ENCODE measurements at regions not wholly inside any gene's neighbourhood (a gene's known extent, or its start where the extent isn't known, plus 50 kb on each side); places are given as distances from the start of the nearest gene placed in this dataset.

- peak; percentile 37 for TF ChIP-seq CTCF (IDR thresholded peaks at IDR 0.05)
- Mint-ChIP-seq H3K4me1 (ENCODE audit: low read depth) (peaks cover 17% of the 10 kb centered on the region), H3K27ac (ENCODE audit: unreplicated experiment) (peak overlapping the region; percentile 29), H3K9me3 (ENCODE audit: low read depth) (no peaks in the 10 kb centered on the region), H3K4me3 (ENCODE audit: unreplicated experiment) (no peak overlapping the region), H3K27me3 (ENCODE audit: low read depth) (no peaks in the 10 kb centered on the region), H3K36me3 (ENCODE audit: low read depth) (no peaks in the 10 kb centered on the region)
- DNase-seq (ENCODE audit: low spot score) = peak; percentile 73
These were observed 210.0 kb upstream of the GSE1 start for GRCh38 chr16:85402910-85403692.

- DNase-seq (ENCODE audit: low spot score) = no peak
- TF ChIP-seq CTCF (IDR thresholded peaks at IDR 0.05) = no peak
- H3K9me3 Mint-ChIP-seq (ENCODE audit: low read depth) = no peaks in the 10 kb centered on the region
- H3K4me1 Mint-ChIP-seq (ENCODE audit: low read depth) = peaks cover 17% of the 10 kb centered on the region
- peak overlapping the region; percentile 29 for H3K27ac Mint-ChIP-seq (ENCODE audit: unreplicated experiment)
- H3K36me3 Mint-ChIP-seq (ENCODE audit: low read depth) = no peaks in the 10 kb centered on the region
- H3K4me3 Mint-ChIP-seq (ENCODE audit: unreplicated experiment) = no peak overlapping the region
- no peaks in the 10 kb centered on the region for H3K27me3 Mint-ChIP-seq (ENCODE audit: low read depth)
These were observed 209.4 kb upstream of the GSE1 start for GRCh38 chr16:85403693-85404092.

DNA sequence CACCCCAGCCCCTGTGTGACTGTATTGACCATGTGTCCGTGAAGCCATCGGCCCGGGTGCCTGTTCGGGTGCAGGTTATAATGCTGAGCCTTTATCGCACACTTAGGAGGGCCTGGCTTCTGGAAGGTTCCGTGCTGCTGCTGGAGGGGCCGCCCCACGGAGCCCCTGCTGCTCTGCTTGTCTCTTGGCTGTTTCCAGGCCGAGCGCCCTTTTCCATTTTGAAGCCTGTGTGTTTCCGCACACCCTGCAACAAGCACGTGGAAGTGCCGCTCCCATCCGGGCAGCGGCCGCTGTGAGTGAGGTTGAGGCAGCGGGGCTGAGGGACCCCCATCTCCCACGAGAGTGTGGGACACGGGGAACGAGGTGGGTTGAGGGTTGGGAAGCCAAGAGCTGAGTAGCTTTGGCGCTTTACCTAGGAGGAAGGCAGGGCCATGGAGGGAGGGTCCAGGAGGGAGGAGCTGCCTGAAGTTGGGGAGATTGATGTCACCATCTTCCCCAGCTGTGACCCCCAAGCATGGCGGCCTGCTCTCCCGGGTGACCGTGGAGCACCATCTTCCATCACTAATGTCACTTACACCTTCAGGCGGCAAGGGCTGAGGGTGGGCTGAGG lies 200.1 kb upstream of the GSE1 start:
- no peak overlapping the region for H3K27ac Mint-ChIP-seq (ENCODE audit: unreplicated experiment)
- H3K36me3 Mint-ChIP-seq (ENCODE audit: low read depth) = no peaks in the 10 kb centered on the region
- peak; percentile 84 for DNase-seq (ENCODE audit: low spot score)
- no peak for TF ChIP-seq CTCF (IDR thresholded peaks at IDR 0.05)
- H3K9me3 Mint-ChIP-seq (ENCODE audit: low read depth) = no peaks in the 10 kb centered on the region
- no peaks in the 10 kb centered on the region for H3K27me3 Mint-ChIP-seq (ENCODE audit: low read depth)
- no peak overlapping the region for H3K4me3 Mint-ChIP-seq (ENCODE audit: unreplicated experiment)
- no peaks in the 10 kb centered on the region for H3K4me1 Mint-ChIP-seq (ENCODE audit: low read depth)

GRCh38 chr16:85413691-85414663 lies 199.1 kb upstream of the GSE1 start:
- no peak overlapping the region for H3K4me3 Mint-ChIP-seq (ENCODE audit: unreplicated experiment)
- H3K4me1 Mint-ChIP-seq (ENCODE audit: low read depth) = no peaks in the 10 kb centered on the region
- no peak for TF ChIP-seq CTCF (IDR thresholded peaks at IDR 0.05)
- H3K36me3 Mint-ChIP-seq (ENCODE audit: low read depth) = no peaks in the 10 kb centered on the region
- no peak overlapping the region for H3K27ac Mint-ChIP-seq (ENCODE audit: unreplicated experiment)
- DNase-seq (ENCODE audit: low spot score) = no peak
- H3K27me3 Mint-ChIP-seq (ENCODE audit: low read depth) = no peaks in the 10 kb centered on the region
- no peaks in the 10 kb centered on the region for H3K9me3 Mint-ChIP-seq (ENCODE audit: low read depth)

All from chondrocyte (in vitro differentiated cells).